H54 (cell line): ENCODE measurements at regions not wholly inside any gene's neighbourhood (a gene's known extent, or its start where the extent isn't known, plus 50 kb on each side); places are given as distances from the start of the nearest gene placed in this dataset.
A peak's percentile ranks its signal among the peaks of the same experiment; 100 is the strongest.
"Not testable (repeated sequence)": the region's sequence is repeated elsewhere in the genome, so short reads cannot be mapped to it uniquely, and the experiment has no call there.

Experiments used
- DNase-seq: peaks from one replicate; pipeline ENCODE4 v3.0.0; 2011; ENCODE audit warnings: low spot score, mixed read lengths; ENCODE audit not compliant: insufficient read length
- FAIRE-seq: peaks from 3 replicates; lab custom pipeline; 2011; peaks lifted over from hg19 to GRCh38; lab: Jason Lieb, UNC
- POLR2A ChIP-seq: IDR thresholded peaks from 2 replicates; pipeline ENCODE4 v1.6.1; 2011; ENCODE audit warnings: low read depth, mild to moderate bottlenecking, low read length

GRCh38 chr2:83420993-83421392, 1038.1 kb downstream of the SUCLG1 start:
- TF ChIP-seq POLR2A = no peak
- DNase-seq = no peak
- FAIRE-seq = no peak

GRCh38 chr2:83394134-83394904, 1064.8 kb downstream of the SUCLG1 start:
- no peak for TF ChIP-seq POLR2A
- no peak for DNase-seq
- no peak for FAIRE-seq

- FAIRE-seq (no peak), DNase-seq (no peak)
- no peak for TF ChIP-seq POLR2A
Observed at GRCh38 chr2:83388804-83389203, 1070.3 kb downstream of the SUCLG1 start.

- FAIRE-seq = no peak
- DNase-seq = no peak
- no peak for TF ChIP-seq POLR2A
Observed at GRCh38 chr2:83386549-83386948, 1072.5 kb downstream of the SUCLG1 start.

GRCh38 chr2:83378921-83379320, 1080.2 kb downstream of the SUCLG1 start:
- FAIRE-seq (no peak), DNase-seq (no peak)

GRCh38 chr2:83376731-83377130, 1082.3 kb downstream of the SUCLG1 start:
- no peak for TF ChIP-seq POLR2A
- DNase-seq (no peak), FAIRE-seq (no peak)

More at GRCh38 chr2:83378921-83379320, 1080.2 kb downstream of the SUCLG1 start:
- TF ChIP-seq POLR2A = no peak

- FAIRE-seq = no peak
- DNase-seq = no peak
- no peak for TF ChIP-seq POLR2A
Observed at GRCh38 chr2:83370419-83370762, 1088.7 kb downstream of the SUCLG1 start.

GRCh38 chr2:83369601-83370418, 1089.3 kb downstream of the SUCLG1 start:
- FAIRE-seq (no peak), DNase-seq (no peak)
- no peak for TF ChIP-seq POLR2A

GRCh38 chr2:83368916-83369315, 1090.2 kb downstream of the SUCLG1 start:
- peak; percentile 87 for FAIRE-seq
- TF ChIP-seq POLR2A = no peak
- no peak for DNase-seq

- DNase-seq (no peak), FAIRE-seq (no peak)
- TF ChIP-seq POLR2A = no peak
Observed at GRCh38 chr2:83368461-83368860, 1090.6 kb downstream of the SUCLG1 start.

- peak; percentile 30 for FAIRE-seq
- TF ChIP-seq POLR2A = no peak
- DNase-seq = no peak
Observed at GRCh38 chr2:83365476-83365875, 1093.6 kb downstream of the SUCLG1 start.

- no peak for TF ChIP-seq POLR2A
- FAIRE-seq = no peak
- DNase-seq = no peak
Observed at GRCh38 chr2:83364264-83364663, 1094.8 kb downstream of the SUCLG1 start.

- not testable (repeated sequence) for FAIRE-seq, DNase-seq
Observed at GRCh38 chr2:83363138-83363537, 1095.9 kb downstream of the SUCLG1 start.

- no peak for DNase-seq
- no peak for TF ChIP-seq POLR2A
- FAIRE-seq = no peak
Observed at GRCh38 chr2:83359336-83359735, 1099.7 kb downstream of the SUCLG1 start.
